C4-2B (cell line): ENCODE measurements at regions not wholly inside any gene's neighbourhood (a gene's known extent, or its start where the extent isn't known, plus 50 kb on each side); places are given as distances from the start of the nearest gene placed in this dataset.

Experiments
- ZFX ChIP-seq: fragments of 450-650 bp; IDR thresholded peaks from 2 replicates; pipeline ENCODE4 v1.6.1; 2017
- TF ChIP-seq, protein P1 (sequence below): fragments of 450-650 bp; conservative IDR thresholded peaks from 2 replicates; pipeline ENCODE4 v1.5.1; 2017; ENCODE audit warnings: mild to moderate bottlenecking

DNA sequence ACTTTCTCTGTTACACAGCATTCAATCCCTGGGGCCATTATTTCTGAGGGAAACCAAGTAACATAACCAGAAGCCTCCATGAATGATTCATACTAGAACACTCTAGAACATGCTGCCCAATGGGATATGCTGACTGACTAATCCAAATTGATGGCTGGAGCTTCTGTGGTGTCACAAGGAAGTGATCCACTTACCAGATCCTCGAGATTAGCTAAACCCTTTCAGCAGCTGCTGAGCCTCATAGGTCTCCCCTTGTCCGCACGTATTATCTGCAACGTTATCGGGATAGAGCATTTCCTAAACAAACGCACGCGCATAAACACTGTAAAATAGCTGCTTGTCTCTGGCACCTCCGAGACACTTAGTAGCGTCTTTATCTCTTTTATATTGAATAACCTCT is 61.2 kb upstream of the PROK2 start:
- TF ChIP-seq, protein P1, sequence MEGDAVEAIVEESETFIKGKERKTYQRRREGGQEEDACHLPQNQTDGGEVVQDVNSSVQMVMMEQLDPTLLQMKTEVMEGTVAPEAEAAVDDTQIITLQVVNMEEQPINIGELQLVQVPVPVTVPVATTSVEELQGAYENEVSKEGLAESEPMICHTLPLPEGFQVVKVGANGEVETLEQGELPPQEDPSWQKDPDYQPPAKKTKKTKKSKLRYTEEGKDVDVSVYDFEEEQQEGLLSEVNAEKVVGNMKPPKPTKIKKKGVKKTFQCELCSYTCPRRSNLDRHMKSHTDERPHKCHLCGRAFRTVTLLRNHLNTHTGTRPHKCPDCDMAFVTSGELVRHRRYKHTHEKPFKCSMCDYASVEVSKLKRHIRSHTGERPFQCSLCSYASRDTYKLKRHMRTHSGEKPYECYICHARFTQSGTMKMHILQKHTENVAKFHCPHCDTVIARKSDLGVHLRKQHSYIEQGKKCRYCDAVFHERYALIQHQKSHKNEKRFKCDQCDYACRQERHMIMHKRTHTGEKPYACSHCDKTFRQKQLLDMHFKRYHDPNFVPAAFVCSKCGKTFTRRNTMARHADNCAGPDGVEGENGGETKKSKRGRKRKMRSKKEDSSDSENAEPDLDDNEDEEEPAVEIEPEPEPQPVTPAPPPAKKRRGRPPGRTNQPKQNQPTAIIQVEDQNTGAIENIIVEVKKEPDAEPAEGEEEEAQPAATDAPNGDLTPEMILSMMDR: no peak
- no peak for TF ChIP-seq ZFX
